Pancreas (tissue), 10 donors: ENCODE measurements at regions not wholly inside any gene's neighbourhood (a gene's known extent, or its start where the extent isn't known, plus 50 kb on each side); places are given as distances from the start of the nearest gene placed in this dataset.

ENCODE experiments used
- ATAC-seq, 4 donors: fragments of 200-7000 bp; cut with Tn5 transposase; one replicate each; pipeline versions ENCODE4 v1.8.0 to v1.9.1; 2020; ENCODE audit warnings: mild to moderate bottlenecking in 4 of 4, moderate library complexity in 4 of 4
- DNase-seq, 6 donors: peaks; one replicate each; pipeline ENCODE4 v3.0.0-alpha.2; 2020
- FAIRE-seq: peaks from 2 replicates; lab custom pipeline; 2012; peaks lifted over from hg19 to GRCh38; lab: Jason Lieb, UNC
- H3K27ac ChIP-seq, 4 donors: fragments of 200-600 bp; sonication (generic); 1 replicate in 3 of 4; 2 replicates in 1 of 4; pipeline versions ENCODE4 v1.5.0 to v1.8.0; 2020
- H3K27me3 ChIP-seq, 4 donors: fragments of 200-600 bp; one replicate each; pipeline ENCODE4 v1.8.0; 2021
- H3K36me3 ChIP-seq, 3 donors: fragments of 200-600 bp; sonication (generic) in 1 of 3; one replicate each; pipeline versions ENCODE4 v1.5.0 to v1.8.0; 2020 to 2021
- H3K4me1 ChIP-seq, 3 donors: fragments of 200-600 bp; one replicate each; pipeline ENCODE4 v1.8.0; 2021
- H3K4me3 ChIP-seq, 4 donors: fragments of 200-600 bp; sonication (generic) in 2 of 4; one replicate each; pipeline versions ENCODE4 v1.5.0 to v1.8.0; 2020 to 2021
- H3K9me3 ChIP-seq, 4 donors: fragments of 200-600 bp; one replicate each; pipeline ENCODE4 v1.8.0; 2021
- WGBS, 2 donors: extraction: QIAGEN DNeasy Blood & Tissue Kit; methylation state at CpG; one replicate each; pipeline ENCODE4 v1.1.7; 2013; 5-methylcytosine and 5-hydroxymethylcytosine counted together
- intact Hi-C, 3 donors: fragments of 100-400 bp; cut with DNase I; formaldehyde crosslinking; loops; one replicate each; pipeline versions ENCODE4 v1.11.1 to v1.14.2; 2022
- TF ChIP-seq, protein P1 (sequence below), 4 donors: fragments of 200-600 bp; sonication (generic) in 3 of 4; IDR thresholded peaks; one replicate each; pipeline versions ENCODE4 v1.5.0 to v1.8.0; 2021; ENCODE audit warnings: antibody characterized with exemption in 4 of 4
- donor health status: healthy with polysubstance abuse.
- donor health status: DM: no; HTN: no; CAD: no; lungs with moderate emphysema.
- donor health status: DM: no; HTN: no; CAD: no.
- donor health status: control.
- donor health status: control.
- donor health status: Bipolar disorder and iron deficiency.
- donor health status: DM: yes; HTN: yes; CAD: no.
- donor health status: DM: no; HTN: no; CAD: no.
- donor health status: DM: no; HTN: no; CAD: no.
- donor health status: DM: yes; HTN: yes; CAD: no.

GRCh38 chr2:2906091-2906490, 471.5 kb downstream of the EIPR1 start:
- peaks cover 0 to 4% (median 4%) of the 10 kb centered on the region in 3 donors for H3K4me1 ChIP-seq
- H3K27ac ChIP-seq: no peak overlapping the region
- intact Hi-C loops: no loop called here
- H3K9me3 ChIP-seq: no peaks in the 10 kb centered on the region
- WGBS, 2 donors: 76 to 81% methylated on average over 7 of the region's 7 CpGs
- TF ChIP-seq, protein P1, sequence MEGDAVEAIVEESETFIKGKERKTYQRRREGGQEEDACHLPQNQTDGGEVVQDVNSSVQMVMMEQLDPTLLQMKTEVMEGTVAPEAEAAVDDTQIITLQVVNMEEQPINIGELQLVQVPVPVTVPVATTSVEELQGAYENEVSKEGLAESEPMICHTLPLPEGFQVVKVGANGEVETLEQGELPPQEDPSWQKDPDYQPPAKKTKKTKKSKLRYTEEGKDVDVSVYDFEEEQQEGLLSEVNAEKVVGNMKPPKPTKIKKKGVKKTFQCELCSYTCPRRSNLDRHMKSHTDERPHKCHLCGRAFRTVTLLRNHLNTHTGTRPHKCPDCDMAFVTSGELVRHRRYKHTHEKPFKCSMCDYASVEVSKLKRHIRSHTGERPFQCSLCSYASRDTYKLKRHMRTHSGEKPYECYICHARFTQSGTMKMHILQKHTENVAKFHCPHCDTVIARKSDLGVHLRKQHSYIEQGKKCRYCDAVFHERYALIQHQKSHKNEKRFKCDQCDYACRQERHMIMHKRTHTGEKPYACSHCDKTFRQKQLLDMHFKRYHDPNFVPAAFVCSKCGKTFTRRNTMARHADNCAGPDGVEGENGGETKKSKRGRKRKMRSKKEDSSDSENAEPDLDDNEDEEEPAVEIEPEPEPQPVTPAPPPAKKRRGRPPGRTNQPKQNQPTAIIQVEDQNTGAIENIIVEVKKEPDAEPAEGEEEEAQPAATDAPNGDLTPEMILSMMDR (IDR thresholded peaks at IDR 0.05): no peak
- no peak overlapping the region for H3K4me3 ChIP-seq
- H3K27me3 ChIP-seq: no peaks in the 10 kb centered on the region
- FAIRE-seq: no peak
- DNase-seq: no peak
- no peaks in the 10 kb centered on the region for H3K36me3 ChIP-seq
- ATAC-seq: no peak

GRCh38 chr2:2904721-2905350, 472.8 kb downstream of the EIPR1 start:
- Histone ChIP-seq H3K27me3 (no peaks in the 10 kb centered on the region), H3K27ac (no peak overlapping the region), H3K9me3 (no peaks in the 10 kb centered on the region), H3K36me3 (no peaks in the 10 kb centered on the region), H3K4me3 (no peak overlapping the region), H3K4me1 (peaks cover 0 to 4% (median 4%) of the 10 kb centered on the region in 3 donors)
- 72 to 82% methylated on average over 15 of the region's 16 CpGs for WGBS, 2 donors
- intact Hi-C loops: no loop called here
- FAIRE-seq: no peak
- TF ChIP-seq, protein P1 (IDR thresholded peaks at IDR 0.05): no peak
- no peak for DNase-seq
- ATAC-seq: no peak

- no peaks in the 10 kb centered on the region for H3K9me3 ChIP-seq
- FAIRE-seq: no peak
Observed at GRCh38 chr2:2902547-2903281, 474.9 kb downstream of the EIPR1 start.

DNA sequence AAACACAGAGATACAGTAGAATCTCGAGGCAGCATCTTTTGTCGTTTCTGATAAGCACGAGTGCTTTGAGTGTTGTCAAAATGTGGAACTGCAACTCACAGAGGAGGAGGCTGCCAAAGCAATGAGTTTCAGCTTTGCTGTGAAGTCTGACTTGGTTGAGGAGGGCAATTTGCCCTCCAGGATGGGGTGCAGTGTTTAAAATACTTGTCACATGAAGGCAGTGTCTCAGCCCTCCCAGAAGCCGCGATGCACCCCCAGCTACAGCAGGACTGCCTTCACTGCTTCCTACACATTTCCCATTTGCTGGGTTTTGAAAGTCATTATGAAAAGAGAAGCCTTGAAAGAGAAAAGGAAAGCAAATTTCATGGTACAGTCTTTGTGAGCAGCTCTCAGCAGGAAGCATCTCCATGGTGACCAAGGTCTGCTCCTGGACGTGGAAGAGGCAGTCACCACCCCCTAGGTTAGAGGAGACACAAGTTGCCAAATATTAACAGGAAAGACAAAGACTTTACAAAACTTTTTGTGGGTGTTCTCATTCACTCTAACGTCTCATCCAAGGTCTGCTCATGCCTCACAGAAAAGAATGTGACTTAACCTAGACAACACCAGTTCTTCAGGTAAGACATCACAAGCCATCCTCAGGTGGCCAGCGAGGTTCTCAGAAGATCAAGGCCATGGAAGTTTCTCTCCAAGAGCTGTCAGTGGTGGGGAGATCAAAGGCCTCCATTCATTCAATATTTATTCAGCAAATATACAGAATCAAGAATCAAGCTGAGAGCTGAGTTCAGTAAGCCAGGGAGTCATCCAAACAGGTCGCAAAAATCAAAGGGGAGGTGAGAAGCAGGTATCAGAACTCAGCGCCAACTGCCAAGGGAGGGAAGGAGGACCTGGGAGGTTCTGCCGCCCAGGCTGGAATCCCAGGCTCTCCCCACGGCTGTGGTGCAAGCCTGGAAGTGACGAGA, 476.0 kb downstream of the EIPR1 start:
- Histone ChIP-seq H3K36me3 (no peaks in the 10 kb centered on the region), H3K4me1 (peaks cover 0 to 4% (median 4%) of the 10 kb centered on the region in 3 donors), H3K4me3 (no peak overlapping the region), H3K27ac (no peak overlapping the region), H3K9me3 (no peaks in the 10 kb centered on the region), H3K27me3 (no peaks in the 10 kb centered on the region)
- DNase-seq: no peak
- FAIRE-seq: no peak
- WGBS, 2 donors: 20 to 24% methylated on average over 13 of the region's 13 CpGs
- TF ChIP-seq, protein P1 (IDR thresholded peaks at IDR 0.05): no peak
- intact Hi-C loops: no loop called here
- peak in 3 of 4 donors; percentile 43 to 82 (median 64) for ATAC-seq

More at GRCh38 chr2:2902547-2903281, 474.9 kb downstream of the EIPR1 start:
- 63 to 73% methylated on average over 8 of the region's 8 CpGs for WGBS, 2 donors
- Histone ChIP-seq H3K27ac (no peak overlapping the region), H3K4me3 (no peak overlapping the region), H3K4me1 (peaks cover 0 to 4% (median 4%) of the 10 kb centered on the region in 3 donors), H3K27me3 (no peaks in the 10 kb centered on the region), H3K36me3 (no peaks in the 10 kb centered on the region)
- TF ChIP-seq, protein P1 (IDR thresholded peaks at IDR 0.05): no peak
- ATAC-seq: peak in 2 of 4 donors; percentile 27 to 32
- no peak for DNase-seq
- intact Hi-C loops: no loop called here
